ENCODE measurements at regions not wholly inside any gene's neighbourhood (a gene's known extent, or its start where the extent isn't known, plus 50 kb on each side); places are given as distances from the start of the nearest gene placed in this dataset.

GRCh38 chr2:16327326-16327725, 338.3 kb downstream of the CYRIA start:
- TF ChIP-seq ZNF565 (CRISPR knock-in tag; conservative IDR thresholded peaks at IDR 0.05; ENCODE audit: low read depth) (no peak), TOX (CRISPR knock-in tag; IDR thresholded peaks at IDR 0.05; ENCODE audit: borderline replicate concordance) (no peak), RARB (CRISPR knock-in tag; IDR thresholded peaks at IDR 0.05) (no peak), ZNF8 (CRISPR knock-in tag; IDR thresholded peaks at IDR 0.05) (no peak), CREB5 (CRISPR knock-in tag; IDR thresholded peaks at IDR 0.05; ENCODE audit: low read depth) (no peak), POU6F1 (CRISPR knock-in tag; IDR thresholded peaks at IDR 0.05; ENCODE audit: borderline replicate concordance, low read depth) (no peak), GLIS3 (CRISPR knock-in tag; IDR thresholded peaks at IDR 0.05) (no peak), ZNF70 (CRISPR knock-in tag; IDR thresholded peaks at IDR 0.05) (no peak), SNAI2 (CRISPR knock-in tag; IDR thresholded peaks at IDR 0.05) (no peak), OSR1 (CRISPR knock-in tag; IDR thresholded peaks at IDR 0.05) (no peak), PPARA (CRISPR knock-in tag; IDR thresholded peaks at IDR 0.05; ENCODE audit: borderline replicate concordance) (no peak), ESRRG (CRISPR knock-in tag; IDR thresholded peaks at IDR 0.05) (no peak), ARNTL (CRISPR knock-in tag; IDR thresholded peaks at IDR 0.05; ENCODE audit: borderline replicate concordance, low read depth) (no peak)
